Esophagus squamous epithelium (tissue), 4 donors: ENCODE measurements at regions not wholly inside any gene's neighbourhood (a gene's known extent, or its start where the extent isn't known, plus 50 kb on each side); places are given as distances from the start of the nearest gene placed in this dataset.

Experiments used
- POLR2A ChIP-seq, 4 donors: fragments of 450-650 bp; IDR thresholded peaks; one replicate each; pipeline ENCODE4 v1.6.1; 2017; ENCODE audit warnings: antibody characterized with exemption in 4 of 4, mild to moderate bottlenecking in 4 of 4, moderate library complexity in 3 of 4
- TF ChIP-seq, protein P1 (sequence below), 6 experiments: fragments of 450-650 bp in 4 of 6; fragments of 200-600 bp in 2 of 6; sonication (generic) in 2 of 6; IDR thresholded peaks; one replicate each; pipeline ENCODE4 v1.5.1; 2016 to 2019; ENCODE audit warnings: antibody characterized with exemption in 6 of 6, mild to moderate bottlenecking in 4 of 6, moderate library complexity in 4 of 6

DNA sequence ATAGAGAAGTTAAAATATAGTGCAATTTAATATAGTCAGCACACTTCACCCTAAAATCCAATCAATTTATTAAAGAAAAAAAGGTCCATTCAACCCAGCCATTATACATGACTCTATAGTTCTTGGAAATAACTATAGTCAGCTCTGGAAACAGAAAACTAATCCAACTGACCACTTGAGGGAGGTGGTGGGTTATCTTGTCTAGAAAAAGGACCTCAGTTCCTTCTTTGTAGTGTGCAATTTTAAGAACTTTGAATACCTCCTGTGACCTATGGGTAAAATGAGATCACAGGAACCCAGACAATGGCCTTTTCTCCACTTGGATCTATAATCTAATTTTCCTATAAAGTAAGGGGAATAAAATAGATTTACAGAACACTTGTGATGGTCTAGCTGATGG lies 163.6 kb upstream of the CENPW start:
- TF ChIP-seq, protein P1, sequence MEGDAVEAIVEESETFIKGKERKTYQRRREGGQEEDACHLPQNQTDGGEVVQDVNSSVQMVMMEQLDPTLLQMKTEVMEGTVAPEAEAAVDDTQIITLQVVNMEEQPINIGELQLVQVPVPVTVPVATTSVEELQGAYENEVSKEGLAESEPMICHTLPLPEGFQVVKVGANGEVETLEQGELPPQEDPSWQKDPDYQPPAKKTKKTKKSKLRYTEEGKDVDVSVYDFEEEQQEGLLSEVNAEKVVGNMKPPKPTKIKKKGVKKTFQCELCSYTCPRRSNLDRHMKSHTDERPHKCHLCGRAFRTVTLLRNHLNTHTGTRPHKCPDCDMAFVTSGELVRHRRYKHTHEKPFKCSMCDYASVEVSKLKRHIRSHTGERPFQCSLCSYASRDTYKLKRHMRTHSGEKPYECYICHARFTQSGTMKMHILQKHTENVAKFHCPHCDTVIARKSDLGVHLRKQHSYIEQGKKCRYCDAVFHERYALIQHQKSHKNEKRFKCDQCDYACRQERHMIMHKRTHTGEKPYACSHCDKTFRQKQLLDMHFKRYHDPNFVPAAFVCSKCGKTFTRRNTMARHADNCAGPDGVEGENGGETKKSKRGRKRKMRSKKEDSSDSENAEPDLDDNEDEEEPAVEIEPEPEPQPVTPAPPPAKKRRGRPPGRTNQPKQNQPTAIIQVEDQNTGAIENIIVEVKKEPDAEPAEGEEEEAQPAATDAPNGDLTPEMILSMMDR (IDR thresholded peaks at IDR 0.05) = peak in 1 of 6 experiments; percentile 9
- TF ChIP-seq POLR2A (IDR thresholded peaks at IDR 0.05) = no peak
